KBM-7 (cell line): ENCODE measurements at regions not wholly inside any gene's neighbourhood (a gene's known extent, or its start where the extent isn't known, plus 50 kb on each side); places are given as distances from the start of the nearest gene placed in this dataset.

Experiments
- DNase-seq: peaks from one replicate; pipeline ENCODE4 v3.0.0-alpha.2; 2015
- in situ Hi-C: fragments of 300-500 bp; cut with MboI; formaldehyde crosslinking; loops from 2 replicates; pipeline ENCODE4 v1.14.3; 2020; ENCODE audit warnings: low sequenced_read_pairs, low pct_unique_long_range_greater_than_20kb, mixed read lengths

- no peak for DNase-seq
- in situ Hi-C loops: no loop called here
These were observed 270.5 kb upstream of the PWP1 start for GRCh38 chr12:107415071-107415470.

- DNase-seq: no peak
- in situ Hi-C loops: no loop called here
These were observed 269.8 kb upstream of the PWP1 start for GRCh38 chr12:107415834-107416233.

- in situ Hi-C loops: no loop called here
These were observed 268.6 kb upstream of the PWP1 start for GRCh38 chr12:107417004-107417403.

GRCh38 chr12:107418981-107419380 is 266.6 kb upstream of the PWP1 start:
- in situ Hi-C loops: no loop called here
- DNase-seq: no peak

More at GRCh38 chr12:107417004-107417403, 268.6 kb upstream of the PWP1 start:
- no peak for DNase-seq

GRCh38 chr12:107423531-107423930 is 262.1 kb upstream of the PWP1 start:
- in situ Hi-C loops: no loop called here

GRCh38 chr12:107429006-107429705 is 256.4 kb upstream of the PWP1 start:
- DNase-seq: no peak
- in situ Hi-C loops: no loop called here

More at GRCh38 chr12:107423531-107423930, 262.1 kb upstream of the PWP1 start:
- no peak for DNase-seq

GRCh38 chr12:107431942-107432341 is 253.7 kb upstream of the PWP1 start:
- no peak for DNase-seq
- in situ Hi-C loops: no loop called here

GRCh38 chr12:107435072-107435471 is 250.5 kb upstream of the PWP1 start:
- in situ Hi-C loops: no loop called here
- no peak for DNase-seq

- no peak for DNase-seq
- in situ Hi-C loops: no loop called here
These were observed 250.1 kb upstream of the PWP1 start for GRCh38 chr12:107435520-107435919.

GRCh38 chr12:107436376-107436775 is 249.2 kb upstream of the PWP1 start:
- DNase-seq: no peak
- in situ Hi-C loops: no loop called here

GRCh38 chr12:107436836-107437235 is 248.8 kb upstream of the PWP1 start:
- in situ Hi-C loops: no loop called here
- no peak for DNase-seq

GRCh38 chr12:107437954-107438353 is 247.6 kb upstream of the PWP1 start:
- in situ Hi-C loops: no loop called here
- DNase-seq: no peak

- in situ Hi-C loops: no loop called here
- no peak for DNase-seq
These were observed 246.4 kb upstream of the PWP1 start for GRCh38 chr12:107439026-107439738.

GRCh38 chr12:107440606-107441005 is 245.0 kb upstream of the PWP1 start:
- DNase-seq: no peak
- in situ Hi-C loops: no loop called here

GRCh38 chr12:107441665-107442300 is 243.8 kb upstream of the PWP1 start:
- no peak for DNase-seq
- in situ Hi-C loops: no loop called here

- in situ Hi-C loops: no loop called here
- no peak for DNase-seq
These were observed 243.1 kb upstream of the PWP1 start for GRCh38 chr12:107442326-107442987.

- in situ Hi-C loops: no loop called here
- no peak for DNase-seq
These were observed 242.1 kb upstream of the PWP1 start for GRCh38 chr12:107443320-107444090.

- DNase-seq: no peak
- in situ Hi-C loops: no loop called here
These were observed 240.8 kb upstream of the PWP1 start for GRCh38 chr12:107444771-107445170.

GRCh38 chr12:107446476-107446875 is 239.1 kb upstream of the PWP1 start:
- in situ Hi-C loops: no loop called here
- no peak for DNase-seq
